Stimulated activated CD4-positive, alpha-beta T cell treated with anti-CD3 and anti-CD28 coated beads, Interleukin-15, amount 100 ng/mL, for 48 hours (primary cell): ENCODE measurements at regions not wholly inside any gene's neighbourhood (a gene's known extent, or its start where the extent isn't known, plus 50 kb on each side); places are given as distances from the start of the nearest gene placed in this dataset.

Source experiments
- DNase-seq, 2 donors: peaks; one replicate each; pipeline ENCODE4 v3.0.0-alpha.2; 2020; ENCODE audit warnings: low read depth in 2 of 2

- no peak for DNase-seq
These were observed 325.9 kb upstream of the TEX13C start for GRCh38 chrX:124993735-124994134.

GRCh38 chrX:124994404-124994803, 325.3 kb upstream of the TEX13C start:
- no peak for DNase-seq

GRCh38 chrX:125003746-125004446, 315.8 kb upstream of the TEX13C start:
- no peak for DNase-seq

- no peak for DNase-seq
These were observed 314.9 kb upstream of the TEX13C start for GRCh38 chrX:125004799-125005198.

- no peak for DNase-seq
These were observed 313.8 kb upstream of the TEX13C start for GRCh38 chrX:125005863-125006262.

- DNase-seq, result no peak
These were observed 313.0 kb upstream of the TEX13C start for GRCh38 chrX:125006704-125007103.

GRCh38 chrX:125012585-125012984, 307.1 kb upstream of the TEX13C start:
- no peak for DNase-seq

- no peak for DNase-seq
These were observed 290.5 kb upstream of the TEX13C start for GRCh38 chrX:125029131-125029530.
